H9 (cell line): ENCODE measurements at regions not wholly inside any gene's neighbourhood (a gene's known extent, or its start where the extent isn't known, plus 50 kb on each side); places are given as distances from the start of the nearest gene placed in this dataset.

Source experiments
- DNase-seq: peaks from one replicate; pipeline ENCODE4 v3.0.0-alpha.2; 2017
- H2AFZ ChIP-seq: one replicate; pipeline ENCODE4 v1.6.1; 2013; ENCODE audit warnings: mild to moderate bottlenecking, low read length, control low read depth, moderate library complexity
- H2AK5ac ChIP-seq: 2 replicates; pipeline ENCODE4 v1.6.1; 2013; ENCODE audit warnings: low read length, control low read depth, mixed read lengths; ENCODE audit not compliant: insufficient read length
- H2BK120ac ChIP-seq: one replicate; pipeline ENCODE4 v1.6.1; 2013; ENCODE audit warnings: low read depth, mild to moderate bottlenecking, low read length, control low read depth, inconsistent platforms; ENCODE audit not compliant: poor library complexity, severe bottlenecking
- H2BK12ac ChIP-seq: 2 replicates; pipeline ENCODE4 v1.6.1; 2013; ENCODE audit warnings: low read length, control low read depth, mixed read lengths, low read depth; ENCODE audit not compliant: insufficient read length
- H2BK15ac ChIP-seq: 2 replicates; pipeline ENCODE4 v1.6.1; 2013; ENCODE audit warnings: low read depth, low read length, control low read depth
- H2BK20ac ChIP-seq: one replicate; pipeline ENCODE4 v1.6.1; 2013; ENCODE audit warnings: low read depth, mild to moderate bottlenecking, low read length, control low read depth, inconsistent platforms; ENCODE audit not compliant: poor library complexity, severe bottlenecking
- H2BK5ac ChIP-seq: 2 replicates; pipeline ENCODE4 v1.6.1; 2013; ENCODE audit warnings: low read length, control low read depth, mixed read lengths; ENCODE audit not compliant: insufficient read length
- H3K14ac ChIP-seq: 2 replicates; pipeline ENCODE4 v1.6.1; 2013; ENCODE audit warnings: low read length, control low read depth; ENCODE audit not compliant: insufficient read depth
- H3K18ac ChIP-seq: 2 replicates; pipeline ENCODE4 v1.6.1; 2013; ENCODE audit warnings: low read depth, mild to moderate bottlenecking, mixed read lengths, low read length, control low read depth; ENCODE audit not compliant: insufficient read length
- H3K23ac ChIP-seq: 2 replicates; pipeline ENCODE4 v1.6.1; 2013; ENCODE audit warnings: low read length, control low read depth, mixed read lengths, low read depth; ENCODE audit not compliant: insufficient read length
- H3K23me2 ChIP-seq: 2 replicates; pipeline ENCODE4 v1.6.1; 2013; ENCODE audit warnings: low read depth, mild to moderate bottlenecking, mixed read lengths, low read length, control low read depth; ENCODE audit not compliant: insufficient read length, poor library complexity, severe bottlenecking
- H3K27ac ChIP-seq: 2 replicates; pipeline ENCODE4 v1.5.1; 2013; ENCODE audit warnings: low read length, control low read depth, mixed read lengths, low read depth; ENCODE audit not compliant: insufficient read length
- H3K27me3 ChIP-seq: 2 replicates; pipeline ENCODE4 v1.6.1; 2013; ENCODE audit warnings: low read length, control low read depth, inconsistent platforms; ENCODE audit not compliant: insufficient read depth
- H3K4ac ChIP-seq: 2 replicates; pipeline ENCODE4 v1.6.1; 2013; ENCODE audit warnings: low read depth, mild to moderate bottlenecking, control low read depth, inconsistent platforms, low read length, moderate library complexity
- H3K4me1 ChIP-seq: 2 replicates; pipeline ENCODE4 v1.6.1; 2013; ENCODE audit warnings: low read length, control low read depth, inconsistent platforms; ENCODE audit not compliant: insufficient read depth
- H3K4me2 ChIP-seq: 2 replicates; pipeline ENCODE4 v1.6.1; 2013; ENCODE audit warnings: low read length, control low read depth, mixed read lengths; ENCODE audit not compliant: insufficient read length, insufficient read depth
- H3K56ac ChIP-seq: 2 replicates; pipeline ENCODE4 v1.6.1; 2013; ENCODE audit warnings: low read depth, mild to moderate bottlenecking, mixed read lengths, low read length, control low read depth; ENCODE audit not compliant: insufficient read length
- H3K79me1 ChIP-seq: 2 replicates; pipeline ENCODE4 v1.6.1; 2013; ENCODE audit warnings: low read depth, mild to moderate bottlenecking, moderate library complexity, low read length, control low read depth, inconsistent platforms; ENCODE audit not compliant: insufficient read depth, poor library complexity, severe bottlenecking
- H3K79me2 ChIP-seq: 2 replicates; pipeline ENCODE4 v1.6.1; 2013; ENCODE audit warnings: low read length, control low read depth, inconsistent platforms; ENCODE audit not compliant: insufficient read depth
- H3K9ac ChIP-seq: 2 replicates; pipeline ENCODE4 v1.6.1; 2013; ENCODE audit warnings: low read length, control low read depth, mixed read lengths; ENCODE audit not compliant: insufficient read length; ENCODE audit errors: extremely low read depth
- H3K9me3 ChIP-seq: one replicate; pipeline ENCODE4 v1.6.1; 2013; ENCODE audit warnings: low read depth, low read length, inconsistent platforms; ENCODE audit not compliant: control insufficient read depth
- H3T11ph ChIP-seq: one replicate; pipeline ENCODE4 v1.6.1; 2013; ENCODE audit warnings: mild to moderate bottlenecking, low read length, control low read depth, inconsistent platforms
- H4K20me1 ChIP-seq: one replicate; pipeline ENCODE4 v1.6.1; 2013; ENCODE audit not compliant: control insufficient read depth, insufficient read length, insufficient read depth
- H4K5ac ChIP-seq: 2 replicates; pipeline ENCODE4 v1.6.1; 2013; ENCODE audit warnings: low read depth, mild to moderate bottlenecking, mixed read lengths, low read length, control low read depth; ENCODE audit not compliant: insufficient read length
- H4K8ac ChIP-seq: replicated peaks from 2 replicates; pipeline ENCODE4 v1.6.1; 2013; ENCODE audit warnings: low read length, control low read depth, mixed read lengths, low read depth; ENCODE audit not compliant: insufficient read length
- H4K91ac ChIP-seq: 2 replicates; pipeline ENCODE4 v1.6.1; 2013; ENCODE audit warnings: low read depth, mild to moderate bottlenecking, moderate library complexity, mixed read lengths, low read length, control low read depth; ENCODE audit not compliant: insufficient read length
- H3K27ac Mint-ChIP-seq, 3 experiments: 2 replicates in 2 of 3; 3 replicates in 1 of 3; pipeline ENCODE4 v1.8.0; 2020 to 2021; ENCODE audit warnings: mixed read lengths in 3 of 3, mild to moderate bottlenecking in 1 of 3, moderate library complexity in 1 of 3
- H3K27me3 Mint-ChIP-seq: 2 replicates; pipeline ENCODE4 v1.8.0; 2021; ENCODE audit warnings: low read depth, mild to moderate bottlenecking, moderate library complexity, mixed read lengths
- H3K36me3 Mint-ChIP-seq, 3 experiments: 2 replicates in 2 of 3; 3 replicates in 1 of 3; pipeline ENCODE4 v1.8.0; 2020 to 2021; ENCODE audit warnings: low read depth in 3 of 3, mixed read lengths in 3 of 3; ENCODE audit not compliant: insufficient read depth in 1 of 3
- H3K4me1 Mint-ChIP-seq, 2 experiments: 2 replicates each; pipeline ENCODE4 v1.8.0; 2020; ENCODE audit warnings: mixed read lengths in 2 of 2
- H3K4me3 Mint-ChIP-seq, 2 experiments: 2 replicates in 1 of 2; 3 replicates in 1 of 2; pipeline ENCODE4 v1.8.0; 2020 to 2021; ENCODE audit warnings: mild to moderate bottlenecking in 2 of 2, mixed read lengths in 2 of 2, moderate library complexity in 1 of 2
- H3K9me3 Mint-ChIP-seq, 2 experiments: 2 replicates in 1 of 2; 3 replicates in 1 of 2; pipeline ENCODE4 v1.8.0; 2020; ENCODE audit warnings: mild to moderate bottlenecking in 2 of 2, mixed read lengths in 2 of 2, moderate library complexity in 1 of 2
- CTCF ChIP-seq: fragments of 200-600 bp; sonication (generic); conservative IDR thresholded peaks from 3 replicates; pipeline ENCODE4 v1.8.0; 2021; ENCODE audit warnings: antibody characterized with exemption, mild to moderate bottlenecking
- WGBS: extraction: QIAGEN DNeasy Blood & Tissue Kit; methylation state at CpG from one replicate; pipeline ENCODE4 v1.1.7; 2013; ENCODE audit warnings: missing lambda C conversion rate, low lambda C conversion rate, mixed read lengths; ENCODE audit not compliant: insufficient read length; ENCODE audit errors: extremely low coverage; 5-methylcytosine and 5-hydroxymethylcytosine counted together

DNA sequence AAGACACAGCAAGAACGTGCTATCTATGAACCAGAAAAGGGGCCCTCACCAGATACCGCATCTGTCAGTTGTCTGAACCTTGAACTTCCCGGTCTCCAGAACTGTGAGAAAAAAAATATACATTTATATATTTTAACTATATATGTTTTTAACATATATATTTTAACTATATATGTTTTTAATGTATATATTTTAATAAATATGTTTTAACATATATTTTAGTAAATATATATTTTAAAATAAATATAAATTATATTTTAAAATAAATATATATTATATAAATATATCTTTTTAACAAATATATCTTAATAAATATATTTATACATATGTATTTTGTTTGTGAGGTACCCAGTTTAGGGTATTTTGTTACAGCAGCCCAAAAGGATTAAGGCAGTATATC, 958.2 kb upstream of the AUTS2 start:
- no peak overlapping the region for H2BK20ac ChIP-seq
- no peak overlapping the region for H4K91ac ChIP-seq
- H2AK5ac ChIP-seq, result no peak overlapping the region
- peaks cover 5% of the 10 kb centered on the region in 2 experiments for H3K4me1 Mint-ChIP-seq
- H2BK5ac ChIP-seq, result no peak overlapping the region
- H3K36me3 Mint-ChIP-seq, result peaks cover 0 to 2% (median 0%) of the 10 kb centered on the region in 3 experiments; a peak in 1 of 7 replicates
- no peaks in the 10 kb centered on the region for H3K27me3 ChIP-seq
- peaks cover 6 to 8% of the 10 kb centered on the region in 2 experiments for H3K9me3 Mint-ChIP-seq
- H3K56ac ChIP-seq, result no peak overlapping the region
- no peak overlapping the region for H3K9ac ChIP-seq
- no peaks in the 10 kb centered on the region for H3K79me2 ChIP-seq
- no peak overlapping the region for H2AFZ ChIP-seq
- H4K20me1 ChIP-seq, result no peaks in the 10 kb centered on the region
- peaks cover 3% of the 10 kb centered on the region; the same call in 1 of the 2 replicates for H3K27me3 Mint-ChIP-seq
- no peaks in the 10 kb centered on the region for H3K79me1 ChIP-seq
- H4K5ac ChIP-seq, result no peak overlapping the region
- no CpG with 5 or more reads among the region's 3 CpGs for WGBS
- no peak overlapping the region for H2BK12ac ChIP-seq
- no peak overlapping the region for H3K23ac ChIP-seq
- H3T11ph ChIP-seq, result no peak overlapping the region
- H3K4me2 ChIP-seq, result no peak overlapping the region
- H2BK120ac ChIP-seq, result no peak overlapping the region
- TF ChIP-seq CTCF, result no peak
- no peak overlapping the region for H3K4me3 Mint-ChIP-seq
- no peak overlapping the region for H3K27ac ChIP-seq
- H3K18ac ChIP-seq, result no peak overlapping the region
- H3K4ac ChIP-seq, result no peak overlapping the region
- no peaks in the 10 kb centered on the region for H3K4me1 ChIP-seq
- no peak overlapping the region for H3K14ac ChIP-seq
- DNase-seq, result no peak
- no peak overlapping the region for H4K8ac ChIP-seq
- H3K9me3 ChIP-seq, result no peaks in the 10 kb centered on the region
- H2BK15ac ChIP-seq, result no peak overlapping the region
- H3K23me2 ChIP-seq, result no peaks in the 10 kb centered on the region
- no peak overlapping the region for H3K27ac Mint-ChIP-seq
